MM.1S (cell line): ENCODE measurements at regions not wholly inside any gene's neighbourhood (a gene's known extent, or its start where the extent isn't known, plus 50 kb on each side); places are given as distances from the start of the nearest gene placed in this dataset.

Source experiments
- CTCF ChIP-seq: fragments of 300-600 bp; sonication (generic); IDR thresholded peaks from 2 replicates; pipeline ENCODE4 v1.5.1; 2016; ENCODE audit warnings: antibody characterized with exemption, low read length, mixed read lengths
- EZH2 ChIP-seq: fragments of 300-600 bp; sonication (generic); optimal IDR thresholded peaks from 2 replicates; pipeline ENCODE3; 2017; ENCODE audit warnings: low read depth, mild to moderate bottlenecking, antibody characterized with exemption, low read length, mixed read lengths
- EZH2phosphoT487 ChIP-seq: fragments of 300-600 bp; sonication (generic); IDR thresholded peaks from 2 replicates; pipeline ENCODE4 v1.6.1; 2018; ENCODE audit warnings: antibody characterized with exemption, low read length

DNA sequence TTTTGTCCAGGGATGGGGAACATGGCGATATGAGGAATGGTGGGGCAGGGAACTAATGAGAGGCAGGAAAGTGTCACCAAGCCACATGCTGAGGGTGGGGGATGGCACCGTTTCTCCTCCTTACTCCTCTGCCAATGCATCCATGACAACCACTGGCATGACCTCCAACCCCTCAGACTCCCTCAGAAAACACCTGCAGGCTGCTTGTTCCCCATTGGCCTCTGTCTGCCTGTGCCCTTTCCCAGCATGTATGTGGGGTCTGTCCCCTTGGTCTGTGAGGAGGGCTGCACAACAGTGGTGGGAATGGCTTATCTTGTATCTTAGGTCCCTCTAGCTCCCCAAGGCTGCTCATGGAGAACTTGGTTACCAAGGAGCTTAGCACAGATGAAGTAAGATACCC lies 137.2 kb upstream of the NGF start:
- TF ChIP-seq CTCF (no peak), EZH2 (no peak), EZH2phosphoT487 (no peak)
